NCI-H774 (cell line): ENCODE measurements at regions not wholly inside any gene's neighbourhood (a gene's known extent, or its start where the extent isn't known, plus 50 kb on each side); places are given as distances from the start of the nearest gene placed in this dataset.

Experiments used
- DNase-seq: peaks from one replicate; lab custom pipeline; 2025; lab: John Stamatoyannopoulos, UW

DNA sequence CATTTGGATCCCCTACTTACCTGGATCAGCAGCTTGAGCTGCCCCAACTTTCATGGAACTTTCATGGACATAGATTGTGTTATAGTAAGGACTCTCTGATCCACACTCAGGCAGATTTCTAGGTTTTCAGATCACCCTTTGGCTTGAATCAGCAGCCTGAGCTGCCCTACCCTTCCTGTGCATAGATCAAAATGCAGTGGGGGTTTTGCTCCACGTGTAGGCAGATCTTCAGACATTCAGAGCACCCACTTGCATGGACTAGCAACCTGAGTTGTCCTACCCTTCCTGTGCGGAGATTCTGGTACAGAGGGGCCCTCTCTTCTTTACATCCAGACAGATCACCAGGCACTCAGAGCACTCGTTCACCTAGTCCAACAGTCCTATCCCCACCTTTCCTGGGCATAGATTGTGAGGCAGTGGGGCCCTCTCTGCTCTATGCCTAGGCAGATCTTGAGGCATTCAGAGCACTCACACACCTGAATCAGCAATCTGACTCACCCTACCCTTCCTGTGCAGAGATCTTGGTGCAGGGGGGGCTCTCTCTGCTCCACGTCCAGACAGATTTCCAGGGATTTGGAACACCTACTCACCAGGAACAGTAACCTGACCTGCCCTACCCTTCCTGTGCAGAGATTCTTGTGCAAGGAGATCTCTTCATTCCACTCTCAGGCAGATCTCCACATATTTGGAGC lies 705.2 kb upstream of the NRSN1 start:
- DNase-seq: no peak

DNA sequence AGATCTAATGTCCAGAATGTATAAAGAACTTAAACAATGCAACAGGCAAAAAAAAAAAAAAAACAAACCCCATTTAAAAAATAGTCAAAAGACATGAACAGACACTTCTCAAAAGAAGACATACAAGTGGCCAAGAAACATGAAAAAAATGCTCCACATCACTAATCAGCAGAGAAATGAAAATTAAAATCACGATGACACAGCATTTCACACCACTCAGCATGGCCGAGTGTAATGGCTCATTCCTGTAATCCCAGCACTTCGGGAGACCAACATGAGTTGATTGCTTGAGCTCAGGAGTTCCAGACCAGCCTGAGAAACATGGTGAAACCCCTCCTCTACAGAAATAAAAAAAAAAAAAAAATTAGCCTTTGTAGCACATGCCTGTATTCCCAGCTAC lies 701.4 kb upstream of the NRSN1 start:
- DNase-seq: no peak

DNA sequence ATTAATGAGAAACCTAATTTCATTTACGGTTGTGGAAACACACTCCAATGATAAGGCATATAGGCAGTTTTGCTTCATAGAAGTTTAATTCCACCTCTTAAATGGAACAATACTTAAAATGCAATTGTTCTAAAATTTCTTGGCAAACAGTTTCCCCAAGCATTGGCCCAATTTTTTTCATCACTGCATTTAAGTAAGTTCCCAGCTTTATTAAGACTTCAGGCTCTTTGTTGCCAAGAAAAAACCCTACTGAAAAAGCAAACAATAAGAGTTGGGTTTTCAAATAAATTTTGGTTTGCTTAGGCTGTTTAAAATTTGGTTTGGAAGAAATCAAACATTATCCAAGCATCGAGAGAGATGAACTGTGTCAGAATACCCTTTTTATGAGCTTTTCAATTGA lies 690.9 kb upstream of the NRSN1 start:
- no peak for DNase-seq

DNA sequence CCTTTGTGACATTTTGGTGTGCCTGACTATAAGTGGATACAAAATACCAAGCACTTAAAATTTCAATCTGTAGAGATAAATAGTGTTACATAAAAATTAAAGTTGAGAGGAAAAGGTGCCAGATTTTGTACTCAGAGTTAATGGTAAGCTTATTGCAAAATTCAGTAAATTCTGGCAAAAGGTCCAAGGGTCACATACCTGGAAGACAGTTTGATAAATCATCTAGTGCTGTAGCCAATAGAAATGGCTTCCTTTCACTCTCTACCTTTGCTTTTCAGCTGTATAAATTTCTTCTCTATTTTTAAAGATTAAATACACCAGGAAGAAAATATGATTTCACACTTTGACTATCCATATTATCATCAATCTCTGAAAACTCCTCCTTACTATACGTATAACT lies 690.2 kb upstream of the NRSN1 start:
- no peak for DNase-seq

DNA sequence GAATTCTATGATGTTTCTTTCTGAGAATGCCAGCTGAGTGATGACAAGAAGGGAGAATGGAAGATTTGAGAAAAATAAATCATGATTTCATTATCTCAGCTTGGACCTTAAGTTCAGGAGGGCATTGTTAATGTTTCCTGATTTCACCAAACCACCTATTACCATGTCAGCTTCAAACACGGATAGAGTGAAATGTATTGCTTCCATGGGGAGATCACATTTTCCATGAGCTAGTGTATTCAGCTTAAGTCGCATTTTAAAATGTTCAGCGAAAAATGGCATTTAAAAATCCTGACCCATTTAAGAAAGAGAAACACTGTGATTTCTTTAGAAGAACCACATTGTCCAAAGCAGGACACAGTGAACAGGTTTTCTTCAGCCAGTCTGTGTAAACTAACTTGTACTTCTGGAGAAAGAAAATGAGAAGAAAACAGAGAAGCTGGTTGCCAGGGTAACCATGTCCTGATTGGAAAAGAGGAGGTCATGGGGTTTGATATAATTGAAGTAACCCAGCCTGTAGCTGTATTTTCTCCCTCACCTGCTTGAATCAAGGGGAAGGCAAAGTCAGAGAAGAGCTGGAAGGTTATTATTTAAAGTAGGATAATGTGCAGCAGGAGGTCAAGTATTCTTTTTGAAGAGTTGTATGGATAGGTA lies 684.1 kb upstream of the NRSN1 start:
- DNase-seq: no peak

DNA sequence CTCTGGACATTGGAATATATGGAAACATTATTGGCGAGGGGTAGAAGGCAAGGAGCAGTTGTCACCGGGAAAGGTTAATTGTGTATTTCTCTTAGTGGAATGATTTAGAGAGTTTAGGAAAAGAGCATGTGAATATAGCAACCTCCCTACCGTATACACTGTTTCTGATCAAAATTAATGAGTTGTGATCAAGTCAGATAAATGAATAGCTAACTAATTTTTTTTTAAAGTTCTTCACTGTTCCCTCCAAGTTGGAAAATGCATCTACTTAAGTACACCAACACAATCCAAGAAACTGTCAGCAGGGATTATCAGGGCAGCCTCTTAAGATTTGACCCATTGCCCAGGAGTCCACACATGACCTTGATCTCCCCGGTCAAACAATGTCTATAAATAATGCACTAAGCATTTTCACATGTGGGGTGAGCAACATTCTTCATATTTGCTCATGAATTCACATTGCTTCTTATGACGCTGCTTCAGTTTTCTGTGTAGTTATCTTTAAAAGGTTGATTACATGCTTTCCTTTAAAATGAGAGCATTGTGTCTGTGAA lies 680.8 kb upstream of the NRSN1 start:
- DNase-seq: no peak

DNA sequence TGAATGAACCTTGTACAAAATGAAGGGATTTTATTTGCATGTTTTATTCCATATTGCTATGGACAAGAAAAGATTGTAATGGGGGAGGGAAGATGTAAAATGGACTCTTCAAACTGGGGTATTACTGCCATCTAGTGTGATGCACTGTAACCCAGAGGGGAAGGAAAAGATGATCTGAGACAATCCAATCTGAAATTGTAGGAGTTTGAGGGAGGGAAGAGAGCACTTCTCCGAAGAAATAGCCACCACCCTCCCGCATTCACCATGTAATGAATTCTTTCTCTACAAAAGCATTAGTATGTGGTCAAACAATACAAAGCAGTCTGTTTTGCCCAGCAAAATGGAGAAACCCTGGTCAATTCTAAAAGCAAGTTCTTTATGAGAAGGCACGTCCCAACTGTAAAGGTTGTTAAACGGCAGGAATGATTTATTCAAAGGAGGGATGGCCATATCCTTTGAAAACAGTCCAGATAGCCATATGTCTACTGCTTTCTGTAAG lies 679.5 kb upstream of the NRSN1 start:
- DNase-seq: no peak

DNA sequence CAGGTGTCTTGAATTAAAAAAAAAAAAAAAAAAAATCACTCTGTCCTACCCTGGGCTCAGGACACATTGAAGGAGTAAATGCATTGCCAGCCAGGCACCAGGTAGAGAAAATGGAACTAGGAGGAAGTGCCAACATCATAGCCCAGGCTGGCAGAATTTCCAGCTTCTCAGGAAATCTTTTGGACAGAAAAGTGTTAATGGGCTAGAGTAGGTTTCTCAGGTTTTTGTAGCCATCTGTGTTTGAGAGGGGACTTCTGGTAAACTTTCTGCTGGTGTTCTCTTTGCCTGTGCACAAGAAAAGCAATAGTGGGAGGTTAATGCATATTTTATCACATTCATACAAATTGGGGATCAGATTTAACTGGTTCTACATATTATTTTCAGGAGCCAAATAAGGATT lies 678.3 kb upstream of the NRSN1 start:
- no peak for DNase-seq

DNA sequence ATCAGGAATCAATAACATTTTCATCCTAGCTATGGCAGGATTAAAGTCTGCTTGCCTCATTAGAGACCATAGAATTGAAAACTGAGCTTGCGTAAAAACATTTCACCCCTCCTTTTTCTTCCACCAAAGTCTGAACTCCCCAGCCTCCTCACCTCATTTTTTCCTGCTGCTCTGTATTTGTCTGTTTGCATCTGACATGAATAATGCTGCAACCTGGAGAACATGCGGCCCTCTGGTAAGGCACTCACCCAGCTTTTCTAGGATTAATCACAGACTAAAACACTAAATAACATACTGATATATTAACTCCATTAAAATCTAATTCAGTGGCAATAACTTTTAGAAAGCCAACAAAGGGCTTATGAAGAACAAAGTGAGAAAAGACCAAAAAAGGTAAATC lies 677.7 kb upstream of the NRSN1 start:
- DNase-seq: no peak

DNA sequence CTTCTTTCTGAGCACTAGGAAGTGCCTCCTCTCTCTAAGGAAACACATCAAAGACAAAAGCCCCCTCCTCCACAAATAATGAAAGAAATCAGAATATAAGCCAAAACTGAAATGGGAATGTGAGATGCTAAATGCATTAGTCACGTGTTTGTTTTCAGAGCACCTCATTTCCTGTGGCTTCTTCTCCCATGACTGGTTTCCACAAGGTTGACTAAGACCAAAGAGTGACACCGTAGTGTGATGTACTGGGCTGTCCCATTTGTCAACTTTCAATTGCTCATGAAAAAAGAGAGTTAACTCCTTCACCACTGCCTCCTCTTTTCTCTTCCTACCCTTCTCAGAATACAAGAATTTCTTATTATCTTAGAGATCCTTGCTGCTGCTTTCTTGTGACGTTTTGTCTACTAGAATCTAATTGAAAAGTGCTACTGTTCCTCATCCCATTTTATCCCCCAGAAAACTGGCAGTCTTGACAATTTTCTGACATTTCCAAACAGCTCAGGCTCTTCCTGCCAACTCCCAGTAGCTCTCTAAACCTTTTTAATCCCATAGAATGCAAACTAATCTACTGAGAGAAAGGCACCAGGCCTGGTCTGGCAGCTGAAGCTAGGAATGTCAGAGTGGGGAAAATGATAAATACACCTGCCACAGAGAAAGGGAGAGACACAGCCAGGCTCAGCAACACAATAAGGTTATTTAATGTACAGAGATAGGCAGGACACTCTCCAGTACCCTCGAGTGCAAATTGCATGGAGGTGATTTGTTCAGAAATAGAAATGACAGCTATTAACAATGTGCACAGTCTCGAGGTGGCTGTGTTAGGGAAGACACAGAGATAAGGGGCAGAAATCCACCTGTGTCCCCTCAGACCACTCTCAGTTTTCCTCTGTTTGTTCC lies 671.7 kb upstream of the NRSN1 start:
- no peak for DNase-seq

DNA sequence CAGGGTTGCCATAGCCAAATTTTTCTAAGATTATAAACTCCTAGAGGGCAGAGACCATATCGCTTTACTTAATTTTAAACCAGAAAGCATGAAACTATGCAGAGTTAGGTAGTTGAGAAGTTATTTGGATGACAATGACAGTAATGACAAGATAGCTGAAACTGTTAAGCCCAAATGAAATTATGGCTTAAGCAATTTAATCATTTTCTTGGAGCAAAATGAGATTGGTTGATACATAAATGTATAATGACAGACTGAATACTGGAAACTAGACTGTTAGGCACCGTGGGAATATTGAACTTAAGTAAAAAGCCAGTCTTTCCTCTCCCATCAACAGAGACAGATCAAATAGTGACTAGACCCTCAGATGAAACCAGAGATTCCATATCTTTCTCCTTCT lies 670.3 kb upstream of the NRSN1 start:
- DNase-seq: no peak

DNA sequence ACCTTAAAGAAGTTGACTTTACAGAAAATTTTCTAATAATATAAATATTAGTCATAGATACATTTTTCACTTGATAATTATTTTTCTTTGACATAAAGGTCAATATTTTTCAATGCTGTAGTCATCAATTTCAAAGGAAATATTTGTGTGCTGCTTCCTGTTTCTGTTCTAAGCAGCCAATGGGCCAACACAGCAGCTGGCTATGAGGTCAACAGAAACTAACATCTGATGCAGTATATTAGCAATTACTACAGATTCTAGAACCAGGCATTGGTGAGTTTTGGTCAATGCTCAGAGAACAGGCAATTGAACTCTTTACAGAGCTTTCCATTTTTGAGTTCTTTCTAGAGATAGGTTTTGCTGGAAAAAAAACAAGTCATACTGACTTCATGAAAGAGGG lies 669.6 kb upstream of the NRSN1 start:
- DNase-seq: no peak

DNA sequence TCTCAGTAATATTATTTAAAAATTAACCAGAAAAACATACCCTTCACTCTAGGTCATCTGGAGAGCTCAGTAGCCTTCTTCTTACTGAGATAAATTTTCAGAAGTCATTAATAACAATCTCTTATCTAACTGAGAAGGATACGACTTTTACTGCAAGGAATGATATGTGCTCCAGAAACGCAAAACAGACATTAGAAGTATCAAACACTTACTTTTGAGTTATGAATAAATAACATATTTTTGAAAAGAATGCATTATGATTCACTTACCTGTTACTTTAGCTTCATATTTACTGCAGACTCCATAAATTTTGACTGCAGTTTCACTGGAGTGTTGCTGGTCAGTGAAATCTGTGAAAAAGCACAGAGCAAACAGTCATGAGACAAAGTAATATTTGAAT lies 668.7 kb upstream of the NRSN1 start:
- DNase-seq: no peak

DNA sequence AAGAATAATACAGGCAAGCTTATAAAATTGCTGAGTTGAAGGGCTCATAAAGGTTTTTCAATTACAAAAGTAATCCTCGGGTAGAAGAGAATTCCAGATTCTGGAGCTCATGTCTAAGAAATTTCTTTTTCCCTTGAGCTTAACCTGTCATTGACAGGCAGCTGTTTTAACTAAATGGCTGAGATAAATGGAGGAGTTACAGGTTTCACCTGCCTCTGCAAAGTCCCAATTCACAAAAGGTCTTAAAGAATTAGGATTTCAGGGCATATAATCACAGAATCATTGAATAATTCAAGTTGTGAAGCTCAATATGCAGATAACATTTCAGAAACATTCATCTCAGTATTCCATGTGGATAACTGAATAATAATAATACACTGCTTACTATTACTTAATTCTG lies 660.1 kb upstream of the NRSN1 start:
- DNase-seq: no peak

DNA sequence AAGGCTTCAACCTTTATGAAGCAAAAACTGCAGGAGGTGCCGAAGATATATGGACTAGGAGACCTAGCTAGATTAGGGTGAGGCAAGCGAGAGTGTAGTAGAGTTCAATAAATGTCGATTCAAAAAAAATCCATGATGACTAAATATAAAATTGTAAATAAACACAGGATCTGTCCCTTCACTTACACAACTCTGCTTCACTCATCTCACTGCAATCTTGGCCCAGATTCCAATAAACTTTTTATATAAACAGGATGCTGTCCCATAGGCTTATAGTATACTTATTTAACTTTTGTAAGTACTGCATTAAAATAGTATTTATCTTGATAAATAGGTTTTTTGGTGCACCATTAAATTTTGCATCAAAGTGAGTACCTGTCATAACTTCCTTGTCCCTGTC lies 648.4 kb upstream of the NRSN1 start:
- no peak for DNase-seq

DNA sequence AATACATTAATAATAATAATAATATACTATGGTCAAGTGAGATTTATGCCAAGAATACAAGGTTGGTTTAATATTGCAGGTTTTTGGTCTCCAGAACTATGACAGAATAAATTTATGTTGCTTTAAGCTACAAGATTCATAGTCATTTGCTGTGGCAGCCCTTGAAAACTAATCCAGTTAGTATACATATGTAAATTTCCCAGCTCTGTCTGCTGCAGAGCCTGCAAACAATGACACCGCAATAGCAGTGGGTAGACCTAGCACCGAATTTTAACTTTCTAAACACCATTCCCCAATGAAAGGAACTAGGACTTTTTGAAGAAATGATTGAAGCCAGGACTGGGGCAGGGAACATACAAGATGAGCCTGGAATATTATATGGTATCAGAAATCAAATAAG lies 647.7 kb upstream of the NRSN1 start:
- no peak for DNase-seq

DNA sequence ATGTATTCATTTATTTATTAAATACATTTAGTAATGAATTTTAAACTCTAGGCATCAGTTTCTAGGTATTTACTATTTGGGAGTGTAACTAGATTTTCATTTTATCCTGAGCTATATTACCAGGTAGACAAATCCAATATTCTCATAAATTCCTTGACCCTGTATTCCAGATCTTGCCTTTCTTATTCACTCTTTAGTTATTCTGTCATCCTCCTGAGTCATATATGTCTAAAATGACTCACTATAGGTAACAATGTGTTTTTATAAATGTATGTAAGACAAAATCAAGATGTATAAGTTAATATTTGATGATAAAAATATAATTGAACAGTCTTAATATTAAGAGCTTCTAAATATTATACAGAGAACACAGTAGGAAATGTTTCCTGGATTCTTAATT lies 642.1 kb upstream of the NRSN1 start:
- no peak for DNase-seq

DNA sequence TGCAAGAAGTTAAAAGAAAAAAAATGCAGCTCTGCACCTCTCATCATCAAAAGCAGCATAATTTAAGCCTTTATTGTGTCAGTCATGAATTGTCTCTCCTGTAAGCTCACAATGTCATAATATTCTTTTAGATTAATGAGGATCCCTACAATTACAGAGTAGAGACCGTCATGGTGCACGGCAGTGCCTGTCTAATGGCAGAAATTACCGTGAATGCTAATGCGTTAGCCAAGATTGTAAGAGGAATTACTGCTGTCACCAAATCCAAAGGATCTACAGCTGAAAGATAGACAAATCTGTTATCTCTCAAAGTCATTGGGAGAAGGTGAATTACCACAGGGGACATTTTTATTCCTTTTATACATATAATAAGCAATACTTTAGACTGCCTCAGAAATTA lies 631.6 kb upstream of the NRSN1 start:
- DNase-seq: no peak

DNA sequence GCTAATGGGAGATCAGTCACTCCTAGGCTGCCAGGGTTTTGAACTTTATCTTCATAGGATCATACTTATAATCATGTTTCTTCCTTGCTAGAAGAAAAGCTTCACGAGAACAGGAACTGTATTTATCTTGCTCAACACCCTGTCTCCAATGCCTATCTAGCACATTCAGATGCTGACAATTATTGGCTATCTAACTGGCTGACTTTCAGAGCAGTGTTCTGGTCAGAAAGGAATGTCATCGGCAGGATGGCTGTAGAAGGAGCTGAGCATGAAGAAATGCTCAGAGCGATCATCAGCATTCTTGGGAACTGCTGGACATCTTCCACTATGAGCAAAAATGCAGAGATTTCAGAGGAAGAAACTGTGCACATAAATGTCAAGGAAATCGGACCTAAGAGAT lies 628.0 kb upstream of the NRSN1 start:
- no peak for DNase-seq

DNA sequence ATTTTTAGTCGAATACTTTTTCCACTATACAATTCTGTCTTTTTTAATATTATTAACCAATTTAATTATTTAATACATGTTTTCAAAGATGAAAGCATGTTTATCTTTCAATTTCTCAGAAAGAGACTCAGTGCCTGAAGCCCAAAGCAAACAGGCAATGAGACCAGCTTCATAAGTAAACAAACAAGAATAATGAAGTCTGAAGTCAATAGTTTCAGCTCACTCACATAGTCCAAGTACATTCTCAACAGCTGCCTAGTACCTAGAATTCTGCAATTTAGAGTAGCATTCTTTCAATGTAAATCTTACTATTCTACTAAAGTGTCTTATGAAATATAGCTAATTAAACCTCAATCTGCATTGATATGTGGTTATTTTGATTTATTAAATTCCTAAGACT lies 626.5 kb upstream of the NRSN1 start:
- DNase-seq: peak; percentile 51

DNA sequence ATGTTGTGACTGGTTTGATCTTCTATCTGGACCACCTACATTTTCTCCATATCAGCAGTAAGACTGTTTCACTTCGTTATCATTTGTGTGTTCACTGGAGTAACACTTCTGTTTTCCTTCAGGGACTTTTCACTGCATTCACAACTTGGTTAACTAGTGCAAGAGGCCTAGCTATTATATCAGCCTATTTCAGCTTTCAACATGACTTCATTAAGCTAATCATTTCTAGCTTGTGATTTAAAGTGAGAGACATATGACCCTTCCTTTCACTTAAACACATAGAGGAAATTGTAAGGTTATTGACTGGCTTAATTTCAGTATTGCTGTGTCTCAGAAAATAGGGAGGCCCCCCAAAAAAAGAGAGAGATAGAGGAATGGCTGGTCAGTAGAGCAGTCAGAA lies 622.8 kb upstream of the NRSN1 start:
- DNase-seq: no peak

DNA sequence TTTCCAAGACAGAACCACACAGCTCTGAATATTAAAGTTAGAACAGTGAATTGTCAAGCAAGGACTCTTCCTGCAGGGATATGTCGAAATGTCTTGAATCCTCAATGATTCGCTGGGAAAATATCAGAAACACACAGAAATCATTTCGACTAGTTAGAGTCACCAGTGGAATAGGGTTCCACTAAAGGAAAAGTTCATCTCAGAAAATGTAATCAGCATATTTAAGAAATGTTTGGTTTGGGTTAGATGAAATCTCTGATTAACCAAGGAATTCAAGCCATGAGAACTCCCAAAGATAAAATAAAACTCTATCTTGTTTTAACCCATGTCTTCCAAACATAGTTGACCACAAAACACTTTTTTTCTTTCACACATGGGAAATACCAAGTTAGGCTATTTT lies 621.0 kb upstream of the NRSN1 start:
- DNase-seq: no peak
